GM19328 (cell line): ENCODE measurements at regions not wholly inside any gene's neighbourhood (a gene's known extent, or its start where the extent isn't known, plus 50 kb on each side); places are given as distances from the start of the nearest gene placed in this dataset.

Source experiments
- ATAC-seq: cut with Tn5 transposase; IDR thresholded peaks from one replicate; pipeline ENCODE4 v1.9.1; 2021; ENCODE audit warnings: mild to moderate bottlenecking, moderate library complexity; ENCODE audit not compliant: unreplicated experiment

DNA sequence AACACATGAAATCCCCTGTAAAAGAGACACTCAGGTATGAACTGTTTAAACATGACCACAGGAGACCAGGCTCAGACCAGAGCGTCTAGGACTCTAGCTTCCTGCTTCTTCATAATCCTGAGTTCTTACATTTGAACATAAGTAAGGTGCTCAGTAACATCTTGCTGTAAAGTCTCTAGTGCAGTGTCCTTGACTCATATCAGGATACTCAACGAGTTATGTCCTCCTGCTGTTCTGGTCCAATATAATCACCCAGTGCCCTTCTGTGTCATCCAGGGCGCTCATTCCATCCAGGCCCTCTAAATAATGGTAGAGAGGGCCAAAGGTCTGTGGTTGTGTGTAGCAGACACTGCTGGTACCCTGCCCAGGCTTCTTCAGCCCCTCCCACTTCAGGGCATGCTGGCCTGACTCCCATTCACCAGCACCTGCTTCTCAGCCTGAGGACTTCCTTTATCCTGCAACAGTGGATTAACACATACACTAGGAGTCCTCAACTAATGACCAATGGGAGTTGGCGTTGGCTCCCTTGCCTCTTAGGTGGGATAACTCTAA, 66.8 kb upstream of the MOCS1 start:
- ATAC-seq: no peak

DNA sequence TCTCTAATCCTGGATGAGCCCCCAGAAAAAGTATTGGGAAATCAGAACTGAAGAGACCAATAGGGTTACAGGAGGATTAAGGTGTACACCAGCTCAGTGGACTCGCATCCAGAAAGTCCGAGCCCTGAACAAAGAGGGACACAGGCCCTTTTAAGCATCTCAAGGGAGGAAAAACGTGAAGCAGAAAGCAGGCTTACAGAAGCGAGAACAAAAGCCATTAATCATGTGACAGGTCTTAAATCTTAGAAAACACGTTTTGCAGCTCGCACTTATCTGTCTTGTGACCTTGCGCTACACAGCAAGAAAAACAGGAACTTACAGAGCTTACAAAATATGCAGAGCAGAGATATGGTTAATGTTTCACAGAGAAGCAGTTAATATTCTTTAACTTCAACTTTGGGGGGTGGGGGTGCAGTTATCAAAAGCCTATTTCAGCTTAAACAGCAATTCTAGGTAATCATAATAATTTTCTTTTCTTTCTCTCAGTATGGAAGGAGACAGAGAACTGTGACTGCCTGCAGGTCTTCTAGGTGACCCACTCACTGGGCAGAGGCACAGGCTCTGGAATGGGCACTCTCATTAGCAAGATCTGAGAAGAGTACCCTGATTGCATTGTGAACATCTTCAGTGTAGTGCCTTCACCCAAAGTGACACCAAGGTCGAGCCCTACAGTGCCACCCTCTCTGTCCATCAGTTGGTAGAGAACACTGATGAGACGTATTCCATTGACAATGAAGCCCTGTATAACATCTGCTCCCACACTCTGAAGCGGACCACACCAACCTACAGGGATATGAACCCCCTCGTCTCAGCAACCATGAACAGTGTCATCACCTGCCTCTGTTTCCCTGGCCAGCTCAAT, 65.0 kb upstream of the MOCS1 start:
- ATAC-seq: no peak

DNA sequence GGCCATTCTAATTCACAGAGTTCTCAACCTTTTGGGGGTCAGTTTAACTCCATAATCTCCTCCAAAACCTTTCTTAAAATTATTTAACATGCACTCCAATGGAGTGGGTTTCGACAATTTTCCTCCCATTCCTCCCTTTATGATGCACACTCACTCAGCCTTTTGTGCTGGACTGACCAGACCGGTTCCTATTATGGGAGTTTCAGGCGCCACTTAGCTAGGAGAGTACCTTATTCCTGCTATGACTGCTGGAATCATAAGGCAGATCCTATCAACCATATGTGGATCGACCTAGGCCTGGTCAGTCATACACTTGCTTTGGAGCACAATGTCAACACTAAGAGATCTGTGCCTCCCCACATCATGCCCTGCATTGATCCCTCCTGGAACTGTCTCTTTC, 63.9 kb upstream of the MOCS1 start:
- ATAC-seq: no peak

DNA sequence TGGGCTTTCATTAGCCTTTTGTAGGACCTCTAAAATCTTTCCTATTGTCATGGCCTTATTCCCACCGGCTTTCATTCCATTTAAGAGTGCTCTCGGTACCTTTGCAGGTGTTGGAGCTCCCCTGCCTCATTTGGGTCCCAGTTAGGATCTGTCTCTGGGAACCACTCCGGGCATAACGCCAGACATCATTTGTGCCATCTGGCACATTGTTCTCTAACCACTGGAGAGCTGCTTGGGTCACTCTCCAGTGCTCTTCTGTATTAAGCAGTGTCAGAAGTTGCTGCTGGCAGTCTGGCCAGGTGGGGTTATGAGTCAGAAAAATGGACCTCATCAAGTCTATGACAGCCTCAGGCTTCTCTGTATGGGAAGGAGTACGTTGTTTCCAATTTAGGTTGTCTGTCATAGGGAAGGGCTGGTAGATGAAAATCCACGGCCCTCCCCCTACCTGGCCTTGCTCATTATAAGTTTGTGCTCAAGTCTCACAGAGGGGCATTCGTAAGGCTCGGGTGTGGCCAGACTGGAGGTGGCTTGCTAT, 62.9 kb upstream of the MOCS1 start:
- no peak for ATAC-seq

DNA sequence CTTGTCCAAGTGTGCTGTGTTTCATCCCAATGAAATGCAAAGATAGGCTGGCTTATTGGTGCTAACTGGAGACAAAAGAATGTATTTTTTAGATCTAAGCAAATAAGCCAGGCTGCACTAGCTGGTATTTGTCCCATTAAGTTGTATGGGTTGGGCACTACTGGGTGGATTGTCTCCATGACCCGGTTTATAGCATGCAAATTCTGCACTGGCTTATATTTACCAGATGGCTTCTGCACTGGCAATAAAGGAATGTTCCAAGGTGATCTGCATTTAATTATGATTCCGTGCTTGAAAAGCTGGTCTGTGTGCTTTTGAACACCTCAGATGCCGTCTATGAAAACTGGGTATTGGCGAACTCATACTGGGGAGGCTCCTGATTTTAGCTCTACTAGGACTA, 61.4 kb upstream of the MOCS1 start:
- no peak for ATAC-seq

DNA sequence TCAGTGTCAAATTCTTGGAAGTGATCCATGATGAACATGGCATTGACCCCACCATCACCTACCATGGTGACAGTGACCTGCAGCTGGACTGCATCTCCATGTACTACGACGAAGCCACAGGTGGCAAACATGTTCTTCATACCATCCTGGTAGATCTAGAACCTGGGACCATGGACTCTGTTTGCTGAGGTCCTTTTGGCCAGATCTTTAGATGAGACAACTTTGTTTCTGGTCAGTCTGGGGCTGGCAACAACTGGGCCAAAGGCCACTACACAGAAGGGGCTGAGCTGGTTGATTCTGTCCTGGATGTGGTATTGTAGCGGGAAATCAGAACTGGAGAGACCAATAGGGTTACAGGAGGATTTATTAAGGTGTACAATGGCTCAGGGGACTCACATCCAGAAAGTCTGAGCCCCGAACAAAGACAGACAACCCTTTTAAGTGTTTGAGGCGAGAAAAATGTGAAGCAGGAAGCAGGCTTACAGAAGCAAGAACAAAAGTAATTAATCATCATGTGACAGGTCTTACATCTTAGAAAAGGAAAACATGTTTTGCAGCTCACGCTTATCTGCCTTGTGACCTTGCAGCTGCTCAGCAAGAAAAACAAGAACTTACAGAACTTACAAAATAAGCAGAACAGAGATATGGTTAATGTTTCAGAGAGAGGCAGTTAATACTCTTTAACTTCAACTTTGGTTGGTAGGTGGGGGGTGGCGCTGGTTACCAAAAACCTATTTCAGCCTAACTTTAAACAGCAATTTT, 58.8 kb upstream of the MOCS1 start:
- no peak for ATAC-seq
